Stimulated activated naive CD4-positive, alpha-beta T cell (primary cell): ENCODE measurements at regions not wholly inside any gene's neighbourhood (a gene's known extent, or its start where the extent isn't known, plus 50 kb on each side); places are given as distances from the start of the nearest gene placed in this dataset.
"Not testable (repeated sequence)": the region's sequence is repeated elsewhere in the genome, so short reads cannot be mapped to it uniquely, and the experiment has no call there.

Source experiments
- DNase-seq, 6 experiments: peaks; one replicate each; lab custom pipeline; 2025; lab: John Stamatoyannopoulos, UW

GRCh38 chr7:3162289-3162688, 118.6 kb upstream of the CARD11 start:
- DNase-seq, result no peak

GRCh38 chr7:3162798-3163197, 119.1 kb upstream of the CARD11 start:
- DNase-seq, result not testable (repeated sequence)

GRCh38 chr7:3164380-3164792, 120.7 kb upstream of the CARD11 start:
- DNase-seq, result no peak

GRCh38 chr7:3165681-3166580, 122.3 kb upstream of the CARD11 start:
- DNase-seq, result no peak

GRCh38 chr7:3167551-3167950, 123.9 kb upstream of the CARD11 start:
- no peak for DNase-seq

GRCh38 chr7:3168370-3168769, 124.7 kb upstream of the CARD11 start:
- DNase-seq, result no peak

GRCh38 chr7:3168869-3169268, 125.2 kb upstream of the CARD11 start:
- DNase-seq, result no peak

- DNase-seq, result no peak
Observed at GRCh38 chr7:3172768-3173280, 128.2 kb upstream of the SDK1 start.

- no peak for DNase-seq
Observed at GRCh38 chr7:3174515-3175284, 126.4 kb upstream of the SDK1 start.

GRCh38 chr7:3175285-3175902, 125.7 kb upstream of the SDK1 start:
- no peak for DNase-seq

- no peak for DNase-seq
Observed at GRCh38 chr7:3176112-3177000, 124.7 kb upstream of the SDK1 start.

- DNase-seq, result peak in 3 of 6 experiments; percentile 68 to 73 (median 71)
Observed at GRCh38 chr7:3177271-3177670, 123.8 kb upstream of the SDK1 start.

GRCh38 chr7:3179456-3179855, 121.6 kb upstream of the SDK1 start:
- no peak for DNase-seq

- no peak for DNase-seq
Observed at GRCh38 chr7:3180604-3181003, 120.4 kb upstream of the SDK1 start.

- not testable (repeated sequence) for DNase-seq
Observed at GRCh38 chr7:3182055-3182454, 119.0 kb upstream of the SDK1 start.

GRCh38 chr7:3187444-3188040, 113.5 kb upstream of the SDK1 start:
- no peak for DNase-seq

GRCh38 chr7:3188946-3189345, 112.1 kb upstream of the SDK1 start:
- no peak for DNase-seq

GRCh38 chr7:3191548-3191947, 109.5 kb upstream of the SDK1 start:
- DNase-seq, result no peak

GRCh38 chr7:3192669-3193068, 108.4 kb upstream of the SDK1 start:
- DNase-seq, result no peak

- DNase-seq, result no peak
Observed at GRCh38 chr7:3193379-3194120, 107.5 kb upstream of the SDK1 start.
